ENCODE measurements at regions not wholly inside any gene's neighbourhood (a gene's known extent, or its start where the extent isn't known, plus 50 kb on each side); places are given as distances from the start of the nearest gene placed in this dataset.

DNA sequence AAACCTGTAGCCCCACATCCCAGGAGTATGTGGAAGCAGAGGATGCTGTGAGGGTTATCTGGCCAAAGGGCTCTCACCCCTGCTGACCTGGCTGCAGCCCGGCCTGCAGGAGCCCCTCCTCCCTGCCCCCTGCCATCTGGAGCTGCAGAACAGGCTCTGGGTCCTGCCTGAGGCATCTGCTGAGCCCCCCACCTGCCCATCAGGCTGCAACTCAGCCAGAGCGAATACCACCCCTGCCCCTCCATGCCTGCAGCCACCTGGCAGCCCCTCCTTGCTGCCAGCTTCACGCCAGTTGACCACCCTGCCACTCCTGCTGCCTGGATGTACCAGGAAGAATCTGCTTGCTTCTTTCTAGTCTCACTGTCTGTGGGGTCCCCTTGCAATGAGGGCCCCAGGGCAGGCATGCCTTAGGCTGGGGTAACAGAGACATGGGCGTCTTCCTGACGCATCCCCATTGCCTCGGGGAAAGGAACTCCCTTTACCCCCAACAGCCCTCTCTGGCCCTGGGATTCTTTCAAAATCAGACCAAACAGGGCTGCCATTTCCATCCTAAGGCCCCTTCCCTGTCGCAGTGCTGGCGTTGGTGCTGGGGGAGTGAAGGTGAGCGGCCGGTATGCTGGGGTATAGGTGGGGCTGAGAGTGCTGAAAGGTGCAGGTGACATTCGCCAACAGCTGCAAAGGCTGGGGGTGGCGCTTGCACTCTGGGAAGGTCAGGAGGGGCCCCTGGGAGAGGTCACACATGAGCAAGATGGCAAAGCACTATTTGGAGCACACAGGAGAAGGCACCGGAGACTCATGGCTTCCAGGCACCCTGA, 1334.6 kb downstream of the TBC1D22A start:
- no peaks in the 10 kb centered on the region; the same call in 1 of the 2 replicates for H3K36me3 ChIP-seq (ENCODE audit: insufficient read depth)
- H3K79me2 ChIP-seq (replicated peaks; ENCODE audit: insufficient read depth): no peaks in the 10 kb centered on the region
- no peak overlapping the region for H3K4me2 ChIP-seq
- no peak overlapping the region for H2AFZ ChIP-seq
- DNase-seq (ENCODE audit: low spot score) (no peak), ATAC-seq (peak; percentile 61)
- TF ChIP-seq CREB1 (CRISPR knock-in tag; IDR thresholded peaks at IDR 0.05; ENCODE audit: low read depth) (no peak), CTCF (conservative IDR thresholded peaks at IDR 0.05; ENCODE audit: low read depth in 2 of 2) (no peak), ZNF114 (CRISPR knock-in tag; IDR thresholded peaks at IDR 0.05) (no peak), STAT1 (IDR thresholded peaks at IDR 0.05; ENCODE audit: unreplicated experiment) (no peak), EZH2 (IDR thresholded peaks at IDR 0.05; ENCODE audit: low read depth, unreplicated experiment) (no peak), REST (IDR thresholded peaks at IDR 0.05; ENCODE audit: unreplicated experiment) (no peak), ZNF462 (CRISPR knock-in tag; IDR thresholded peaks at IDR 0.05) (no peak), POLR2AphosphoS5 (IDR thresholded peaks at IDR 0.05; ENCODE audit: low read depth) (no peak), JUNB (IDR thresholded peaks at IDR 0.05; ENCODE audit: unreplicated experiment) (no peak), EZH2phosphoT487 (IDR thresholded peaks at IDR 0.05; ENCODE audit: unreplicated experiment) (no peak), ETS1 (IDR thresholded peaks at IDR 0.05) (no peak)
- Mint-ChIP-seq H3K4me1 (peaks cover 10% of the 10 kb centered on the region), H3K9me3 (peaks cover 3% of the 10 kb centered on the region), H3K36me3 (ENCODE audit: low read depth) (no peaks in the 10 kb centered on the region), H3K27me3 (ENCODE audit: insufficient read depth, low read depth, poor library complexity) (peaks cover 4% of the 10 kb centered on the region), H3K4me3 (no peak overlapping the region), H3K27ac (no peak overlapping the region)
- no peaks in the 10 kb centered on the region for H3K9me2 ChIP-seq (ENCODE audit: insufficient read depth)
- no peak overlapping the region for H3K4me3 ChIP-seq
- no peaks in the 10 kb centered on the region for H3K27me3 ChIP-seq (ENCODE audit: insufficient read depth)
- no peaks in the 10 kb centered on the region for H3K4me1 ChIP-seq (ENCODE audit: insufficient read depth)
- no peaks in the 10 kb centered on the region for H3F3A ChIP-seq (replicated peaks; ENCODE audit: low read depth)
- no peaks in the 10 kb centered on the region for H4K20me1 ChIP-seq (replicated peaks; ENCODE audit: insufficient read depth)
- no peak overlapping the region for H3K27ac ChIP-seq (ENCODE audit: low read depth)

All from GM23338 (cell line).